ENCODE measurements at regions not wholly inside any gene's neighbourhood (a gene's known extent, or its start where the extent isn't known, plus 50 kb on each side); places are given as distances from the start of the nearest gene placed in this dataset.

DNA sequence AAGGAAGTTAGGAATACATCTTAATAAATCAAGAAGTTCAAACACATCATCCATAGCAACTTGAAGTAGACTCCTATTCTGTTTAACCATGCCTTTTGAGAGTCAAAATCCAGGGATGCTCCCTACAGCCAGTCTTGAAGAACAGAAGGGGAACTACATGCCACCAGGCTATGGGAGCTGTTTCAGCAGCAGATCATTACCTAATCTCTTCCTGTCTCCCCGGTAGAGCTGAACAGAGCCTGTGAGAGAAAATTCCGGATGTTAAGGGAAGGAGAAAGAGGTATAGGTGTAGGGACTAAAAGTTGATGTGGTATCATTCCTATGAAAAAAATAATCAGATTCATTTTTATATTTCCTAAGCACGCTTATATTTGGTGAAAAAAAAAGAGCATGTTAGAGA is 352.2 kb downstream of the SPRY1 start:
- Mint-ChIP-seq H3K4me3 (no peak overlapping the region), H3K9me3 (peaks cover 2% of the 10 kb centered on the region), H3K27ac (ENCODE audit: unreplicated experiment) (no peak overlapping the region), H3K27me3 (ENCODE audit: low read depth) (no peaks in the 10 kb centered on the region), H3K36me3 (ENCODE audit: low read depth) (no peaks in the 10 kb centered on the region), H3K4me1 (peaks cover 37% of the 10 kb centered on the region)
- no peak for DNase-seq (ENCODE audit: low read depth, low spot score)
- TF ChIP-seq, protein P1, sequence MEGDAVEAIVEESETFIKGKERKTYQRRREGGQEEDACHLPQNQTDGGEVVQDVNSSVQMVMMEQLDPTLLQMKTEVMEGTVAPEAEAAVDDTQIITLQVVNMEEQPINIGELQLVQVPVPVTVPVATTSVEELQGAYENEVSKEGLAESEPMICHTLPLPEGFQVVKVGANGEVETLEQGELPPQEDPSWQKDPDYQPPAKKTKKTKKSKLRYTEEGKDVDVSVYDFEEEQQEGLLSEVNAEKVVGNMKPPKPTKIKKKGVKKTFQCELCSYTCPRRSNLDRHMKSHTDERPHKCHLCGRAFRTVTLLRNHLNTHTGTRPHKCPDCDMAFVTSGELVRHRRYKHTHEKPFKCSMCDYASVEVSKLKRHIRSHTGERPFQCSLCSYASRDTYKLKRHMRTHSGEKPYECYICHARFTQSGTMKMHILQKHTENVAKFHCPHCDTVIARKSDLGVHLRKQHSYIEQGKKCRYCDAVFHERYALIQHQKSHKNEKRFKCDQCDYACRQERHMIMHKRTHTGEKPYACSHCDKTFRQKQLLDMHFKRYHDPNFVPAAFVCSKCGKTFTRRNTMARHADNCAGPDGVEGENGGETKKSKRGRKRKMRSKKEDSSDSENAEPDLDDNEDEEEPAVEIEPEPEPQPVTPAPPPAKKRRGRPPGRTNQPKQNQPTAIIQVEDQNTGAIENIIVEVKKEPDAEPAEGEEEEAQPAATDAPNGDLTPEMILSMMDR (conservative IDR thresholded peaks at IDR 0.05) = no peak

DNA sequence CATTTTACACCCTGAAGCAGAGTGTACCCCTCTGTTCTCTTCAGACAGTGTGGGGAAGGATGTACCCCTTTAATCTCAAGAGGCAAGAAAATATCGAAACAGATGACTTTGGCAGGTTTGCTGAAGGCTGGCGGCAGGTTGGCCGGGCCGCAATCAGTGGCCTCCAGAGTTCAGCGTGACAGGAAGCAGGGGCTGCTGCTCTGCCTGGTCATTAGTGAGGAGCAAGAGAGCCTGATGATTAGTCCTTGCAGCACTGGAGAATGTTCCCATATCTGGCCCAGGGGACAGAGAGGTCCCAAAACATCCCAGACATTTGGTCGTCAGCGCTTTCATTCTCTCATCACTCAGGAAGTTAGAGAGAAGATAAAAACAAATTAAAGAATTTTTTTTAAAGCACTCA is 352.8 kb downstream of the SPRY1 start:
- Mint-ChIP-seq H3K27me3 (ENCODE audit: low read depth) (no peaks in the 10 kb centered on the region), H3K27ac (ENCODE audit: unreplicated experiment) (peak overlapping the region; percentile 54), H3K4me1 (peaks cover 31% of the 10 kb centered on the region), H3K9me3 (peaks cover 3% of the 10 kb centered on the region), H3K4me3 (no peak overlapping the region), H3K36me3 (ENCODE audit: low read depth) (no peaks in the 10 kb centered on the region)
- DNase-seq (ENCODE audit: low read depth, low spot score) = no peak
- TF ChIP-seq, protein P1 (conservative IDR thresholded peaks at IDR 0.05) = no peak

DNA sequence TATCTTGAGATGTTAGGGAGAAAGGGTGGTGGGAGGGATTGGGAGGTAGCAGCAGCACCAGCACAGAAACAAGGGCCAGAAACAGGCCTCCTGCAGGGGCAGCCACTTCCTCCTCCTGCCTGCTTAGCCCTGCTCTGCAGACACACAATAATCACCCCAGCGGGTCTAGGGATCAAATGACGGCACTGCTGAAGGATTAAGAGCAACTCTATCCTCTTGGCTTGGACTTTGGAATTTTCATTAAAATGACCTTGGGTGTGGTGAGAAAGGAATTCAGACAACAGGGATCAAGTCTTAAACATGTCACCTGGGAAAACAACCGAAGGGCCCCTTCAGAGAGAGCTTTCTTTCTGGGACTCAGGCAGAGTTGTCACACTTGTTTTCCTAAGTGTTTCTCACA is 353.4 kb downstream of the SPRY1 start:
- H3K36me3 Mint-ChIP-seq (ENCODE audit: low read depth) = no peaks in the 10 kb centered on the region
- peaks cover 4% of the 10 kb centered on the region for H3K9me3 Mint-ChIP-seq
- TF ChIP-seq, protein P1 (conservative IDR thresholded peaks at IDR 0.05) = no peak
- no peak for DNase-seq (ENCODE audit: low read depth, low spot score)
- H3K4me1 Mint-ChIP-seq = peaks cover 29% of the 10 kb centered on the region
- no peak overlapping the region for H3K4me3 Mint-ChIP-seq
- no peak overlapping the region for H3K27ac Mint-ChIP-seq (ENCODE audit: unreplicated experiment)
- no peaks in the 10 kb centered on the region for H3K27me3 Mint-ChIP-seq (ENCODE audit: low read depth)

DNA sequence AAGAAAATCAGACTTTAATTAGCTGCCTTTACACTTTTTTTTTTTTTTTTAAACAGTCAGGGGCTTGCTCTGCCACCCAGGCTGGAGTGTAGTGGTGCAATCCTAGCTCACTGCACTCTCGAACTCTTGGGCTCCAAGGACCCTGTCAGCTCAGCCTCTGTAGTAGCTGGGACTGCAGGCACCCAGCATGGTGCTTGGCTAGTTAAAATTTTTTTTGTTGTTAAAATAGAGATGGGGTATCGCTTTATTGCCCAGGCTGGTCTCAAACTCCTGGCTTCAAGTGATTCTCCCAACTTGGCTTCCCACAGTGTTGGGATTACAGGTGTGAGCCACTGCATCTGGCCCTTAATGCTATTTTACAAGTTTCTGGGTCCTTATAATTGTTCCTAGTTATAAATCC is 359.1 kb downstream of the SPRY1 start:
- TF ChIP-seq, protein P1 (conservative IDR thresholded peaks at IDR 0.05) = no peak
- Mint-ChIP-seq H3K36me3 (ENCODE audit: low read depth) (no peaks in the 10 kb centered on the region), H3K4me1 (peaks cover 14% of the 10 kb centered on the region), H3K4me3 (no peak overlapping the region), H3K27ac (ENCODE audit: unreplicated experiment) (no peak overlapping the region), H3K9me3 (peaks cover 4% of the 10 kb centered on the region), H3K27me3 (ENCODE audit: low read depth) (no peaks in the 10 kb centered on the region)
- no peak for DNase-seq (ENCODE audit: low read depth, low spot score)

DNA sequence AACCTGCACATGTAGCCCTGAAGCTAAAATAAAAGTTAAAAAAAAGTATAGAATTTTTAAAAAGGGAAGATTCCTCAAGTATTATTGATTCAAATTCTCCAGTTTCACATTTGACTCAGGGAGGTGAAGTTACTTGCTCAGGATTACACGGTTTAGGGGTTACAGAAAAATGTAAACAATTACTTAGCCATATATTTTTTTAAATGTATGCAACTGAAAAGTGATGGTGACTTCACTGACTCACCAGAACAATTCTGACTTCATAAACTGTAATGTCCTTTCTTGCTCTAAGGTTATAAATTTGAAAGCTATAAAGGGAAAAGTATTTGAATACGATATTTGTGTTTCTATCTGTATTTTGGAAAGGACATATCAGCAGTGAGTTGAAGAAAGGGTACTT is 371.2 kb downstream of the SPRY1 start:
- peaks cover 13% of the 10 kb centered on the region for H3K9me3 Mint-ChIP-seq
- H3K4me3 Mint-ChIP-seq = no peak overlapping the region
- peaks cover 6% of the 10 kb centered on the region for H3K4me1 Mint-ChIP-seq
- peaks cover 19% of the 10 kb centered on the region for H3K36me3 Mint-ChIP-seq (ENCODE audit: low read depth)
- no peak overlapping the region for H3K27ac Mint-ChIP-seq (ENCODE audit: unreplicated experiment)
- DNase-seq (ENCODE audit: low read depth, low spot score) = no peak
- H3K27me3 Mint-ChIP-seq (ENCODE audit: low read depth) = no peaks in the 10 kb centered on the region
- TF ChIP-seq, protein P1 (conservative IDR thresholded peaks at IDR 0.05) = no peak

DNA sequence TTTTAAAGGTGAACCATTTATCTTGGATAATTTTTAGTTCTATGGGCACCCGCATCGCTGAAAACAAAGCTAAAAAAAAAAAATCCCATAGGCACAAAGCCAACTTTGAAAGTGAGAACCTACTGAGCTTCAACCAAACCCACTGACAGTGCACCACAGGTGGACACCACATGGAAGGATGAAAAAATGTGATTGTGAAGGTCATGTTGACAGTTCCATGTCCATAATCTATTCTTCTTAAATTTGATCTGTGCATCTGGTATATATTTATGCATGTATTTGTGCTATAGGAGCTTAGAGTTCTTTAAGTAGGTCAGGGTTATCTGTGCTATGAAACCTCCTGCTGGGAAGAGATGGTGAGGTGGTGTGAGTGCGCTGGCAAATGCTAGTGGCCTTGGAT is 374.3 kb downstream of the SPRY1 start:
- Mint-ChIP-seq H3K27me3 (ENCODE audit: low read depth) (no peaks in the 10 kb centered on the region), H3K9me3 (peaks cover 8% of the 10 kb centered on the region), H3K27ac (ENCODE audit: unreplicated experiment) (no peak overlapping the region), H3K4me3 (no peak overlapping the region), H3K36me3 (ENCODE audit: low read depth) (peaks cover 9% of the 10 kb centered on the region), H3K4me1 (peaks cover 9% of the 10 kb centered on the region)
- DNase-seq (ENCODE audit: low read depth, low spot score) = no peak
- TF ChIP-seq, protein P1 (conservative IDR thresholded peaks at IDR 0.05) = no peak
